Stimulated activated CD8-positive, alpha-beta memory T cell treated with anti-CD3 and anti-CD28 coated beads, Interleukin-15, amount 100 ng/mL, for 48 hours (primary cell): ENCODE measurements at regions not wholly inside any gene's neighbourhood (a gene's known extent, or its start where the extent isn't known, plus 50 kb on each side); places are given as distances from the start of the nearest gene placed in this dataset.
"Not testable (repeated sequence)": the region's sequence is repeated elsewhere in the genome, so short reads cannot be mapped to it uniquely, and the experiment has no call there.

ENCODE experiments used
- DNase-seq, 2 donors: peaks; one replicate each; pipeline ENCODE4 v3.0.0-alpha.2; 2020; ENCODE audit warnings: low read depth in 2 of 2

DNA sequence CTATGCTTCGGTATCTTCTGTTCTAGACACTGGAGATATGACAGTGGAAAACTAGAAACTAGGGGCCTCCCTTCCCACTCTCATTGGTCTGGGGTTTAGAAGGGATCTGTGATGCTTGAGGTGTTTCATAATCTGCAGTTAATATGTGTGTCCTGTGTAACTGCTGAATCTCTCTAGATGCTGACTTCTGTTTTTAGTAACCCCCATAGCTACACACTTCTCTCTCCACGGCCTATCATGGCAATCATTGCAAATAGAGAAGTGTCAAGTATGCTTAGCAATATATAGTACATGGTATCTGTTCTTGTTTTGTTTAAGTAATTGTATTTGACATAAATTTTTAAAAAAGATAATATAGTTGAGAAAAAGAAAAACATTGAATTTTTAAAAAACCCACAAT lies 394.6 kb upstream of the MMS22L start:
- DNase-seq: no peak

DNA sequence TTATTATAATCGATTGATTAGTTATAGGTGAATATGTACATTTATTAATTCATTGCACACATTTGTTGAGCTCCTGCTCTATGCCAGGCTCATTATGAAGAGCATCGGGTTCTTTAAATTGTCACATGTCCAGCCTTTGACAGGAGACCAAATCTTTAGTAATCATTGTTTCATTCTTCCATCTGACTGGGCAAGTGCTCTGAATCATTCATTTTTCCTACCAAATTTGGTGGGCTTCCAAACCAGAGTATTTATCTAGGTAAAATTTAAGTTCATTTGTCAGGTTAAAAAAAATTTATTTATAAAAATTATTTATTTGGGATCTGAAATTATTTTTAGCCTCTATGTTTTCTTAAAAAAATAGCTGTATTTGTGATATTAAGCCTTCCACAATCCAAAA lies 404.9 kb upstream of the MMS22L start:
- no peak for DNase-seq

DNA sequence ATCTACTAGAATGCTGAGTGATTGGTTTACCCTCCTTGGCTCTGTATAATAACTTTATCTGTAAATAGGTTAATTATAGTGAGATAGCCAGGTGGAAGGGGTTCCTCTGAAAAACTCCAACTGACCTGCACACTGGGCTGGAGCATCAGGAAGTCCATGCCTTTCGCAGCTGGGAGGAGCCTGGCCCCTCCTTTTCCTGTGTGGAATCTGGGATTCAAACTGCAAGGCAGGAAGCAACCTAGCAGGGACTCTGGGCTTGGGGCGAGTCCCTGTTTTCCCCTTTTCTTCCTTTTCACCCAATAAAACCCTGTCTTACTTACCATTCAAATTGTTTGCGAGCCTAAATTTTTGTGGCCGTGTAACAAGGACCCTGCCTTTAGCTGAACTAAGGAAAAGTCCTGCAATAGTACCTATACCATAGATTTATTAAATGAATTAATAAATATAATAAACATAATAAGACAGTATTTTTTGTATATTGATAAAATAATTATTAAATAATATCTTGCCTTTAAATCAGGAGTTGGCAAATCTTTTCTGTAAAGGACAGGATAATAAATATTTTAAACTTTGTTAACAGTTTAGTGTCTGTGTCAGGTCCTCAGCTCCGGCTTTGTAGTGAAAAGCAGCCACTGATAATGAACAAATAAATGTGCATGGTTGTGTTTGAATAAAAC lies 406.2 kb upstream of the MMS22L start:
- DNase-seq: no peak

DNA sequence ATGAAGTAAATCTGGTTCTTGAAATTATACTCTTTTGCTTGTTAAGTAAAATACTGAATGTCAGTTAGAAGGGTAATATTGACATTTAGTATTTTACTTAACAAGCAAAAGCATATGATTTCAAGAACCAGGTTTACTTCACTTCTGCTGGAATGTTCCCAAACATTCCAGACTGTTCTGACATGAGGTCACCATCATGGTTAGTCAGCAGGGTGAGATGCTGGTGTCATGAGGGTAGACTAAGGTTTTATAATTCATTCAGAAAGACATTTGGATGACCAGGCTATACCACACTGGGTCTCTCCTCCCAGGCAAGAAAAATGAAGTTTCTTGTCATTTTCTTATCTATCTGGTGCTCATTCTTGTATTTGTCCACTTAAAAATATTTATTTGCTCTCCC lies 414.4 kb upstream of the MMS22L start:
- no peak for DNase-seq

DNA sequence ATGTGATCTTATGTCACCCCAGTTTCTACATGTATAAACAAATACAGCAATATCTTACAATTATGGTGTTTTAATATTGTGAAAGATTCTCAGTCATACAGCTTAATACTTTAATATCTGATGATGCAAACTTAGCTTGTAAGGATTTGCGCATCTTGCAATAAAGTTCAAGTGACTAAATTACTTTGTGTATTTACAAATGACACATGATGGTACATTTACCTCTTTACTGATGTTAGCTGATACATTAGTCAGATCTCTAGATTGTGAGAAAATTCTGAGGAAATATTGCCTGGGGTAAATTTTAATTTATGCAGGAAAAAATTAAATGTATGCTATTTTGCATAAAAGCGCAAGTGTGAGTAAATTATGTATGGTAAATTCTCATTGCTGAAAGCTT lies 418.8 kb upstream of the MMS22L start:
- DNase-seq: no peak

DNA sequence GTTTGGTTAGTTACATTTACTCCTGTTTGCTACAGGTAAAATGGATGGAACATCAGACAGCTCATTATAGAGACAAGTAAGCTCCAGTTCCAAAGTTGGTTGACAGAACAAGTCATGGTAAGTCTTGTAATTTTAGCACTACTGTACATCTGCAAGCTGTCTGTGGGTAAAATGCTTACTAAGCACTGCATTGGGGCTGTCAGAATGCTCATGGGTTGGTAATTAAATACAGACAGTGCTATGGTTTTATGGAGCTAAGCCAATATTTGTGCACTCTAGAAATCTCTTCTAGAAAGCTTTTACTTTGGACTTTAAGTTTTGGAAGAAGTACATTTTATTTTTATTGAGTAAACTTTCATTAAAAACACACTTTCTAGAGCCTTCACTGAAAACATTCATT lies 419.2 kb upstream of the MMS22L start:
- no peak for DNase-seq

DNA sequence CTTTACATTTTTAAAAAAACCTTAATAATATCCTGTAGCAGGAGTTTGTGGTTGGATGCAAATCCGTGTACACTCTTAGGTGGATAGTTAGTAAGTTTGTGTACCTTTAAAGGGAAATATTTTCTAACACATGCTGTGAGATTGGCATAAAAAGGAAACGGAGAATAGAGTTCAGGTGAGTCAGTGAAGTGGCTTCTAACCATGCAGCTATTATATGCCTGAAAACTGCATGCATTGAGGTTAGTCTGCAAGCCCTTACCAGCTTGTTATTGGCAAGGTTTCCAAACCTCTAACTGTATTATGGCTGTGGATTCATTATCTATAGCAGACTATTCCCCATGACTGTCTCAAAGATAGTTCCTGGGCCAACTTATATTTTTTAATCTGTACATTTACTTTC lies 420.6 kb upstream of the MMS22L start:
- DNase-seq: no peak

DNA sequence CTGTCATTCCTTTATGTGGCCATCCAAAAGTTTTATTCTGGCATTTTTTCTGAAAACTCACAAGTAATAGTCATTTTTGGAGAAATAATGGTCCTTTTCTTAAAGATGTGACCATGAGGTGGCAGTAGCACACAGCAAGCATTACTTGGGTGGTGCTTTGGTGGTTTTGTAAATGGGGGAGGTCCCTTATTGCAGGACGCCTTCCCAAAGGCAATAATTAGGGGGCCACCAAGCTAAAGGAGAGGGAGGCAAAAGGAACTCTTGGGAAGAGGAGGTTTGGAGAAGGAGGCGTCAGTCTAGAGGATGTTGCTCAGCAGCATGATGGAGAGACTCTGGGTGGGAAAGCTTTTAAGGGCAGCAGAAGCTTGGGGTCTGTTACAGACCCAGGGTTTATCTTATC lies 422.6 kb upstream of the MMS22L start:
- DNase-seq: no peak

DNA sequence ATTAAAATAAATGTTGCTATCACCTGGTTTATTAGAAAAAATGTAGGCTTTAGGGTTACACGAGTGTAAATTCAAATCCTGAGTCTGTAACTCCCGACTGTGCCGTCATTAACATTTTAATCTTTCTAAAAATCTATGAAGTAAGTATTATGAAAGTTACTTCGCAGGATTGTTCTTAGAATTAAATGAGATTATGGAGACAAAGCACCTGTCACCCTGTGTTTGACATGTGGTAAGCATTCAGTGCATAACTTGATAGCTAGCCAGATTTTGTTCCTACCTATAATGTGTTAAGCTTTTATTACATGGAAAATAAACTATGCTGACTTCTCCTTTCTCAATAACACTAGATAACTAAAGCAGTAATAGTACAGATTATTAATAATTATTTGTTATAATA lies 429.7 kb upstream of the MMS22L start:
- no peak for DNase-seq

DNA sequence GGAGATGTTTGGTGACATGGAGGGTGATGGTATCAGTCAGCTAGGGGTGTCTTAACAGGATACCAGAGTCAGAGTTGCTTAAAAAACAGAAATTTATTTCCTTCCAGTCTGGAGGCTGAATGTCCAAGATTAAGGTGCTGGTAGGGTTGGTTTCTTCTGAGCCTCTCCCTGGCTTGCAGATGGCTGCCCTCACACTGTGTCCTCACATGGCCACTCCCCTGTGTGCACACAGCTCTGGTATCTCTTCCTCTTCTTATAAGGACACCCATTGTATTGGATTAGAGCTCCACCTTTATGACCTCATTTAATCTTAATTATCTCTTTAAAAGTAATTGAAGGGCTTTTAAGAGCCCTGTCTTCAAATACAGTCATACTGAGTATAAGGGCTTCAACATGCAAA lies 431.8 kb upstream of the MMS22L start:
- no peak for DNase-seq

DNA sequence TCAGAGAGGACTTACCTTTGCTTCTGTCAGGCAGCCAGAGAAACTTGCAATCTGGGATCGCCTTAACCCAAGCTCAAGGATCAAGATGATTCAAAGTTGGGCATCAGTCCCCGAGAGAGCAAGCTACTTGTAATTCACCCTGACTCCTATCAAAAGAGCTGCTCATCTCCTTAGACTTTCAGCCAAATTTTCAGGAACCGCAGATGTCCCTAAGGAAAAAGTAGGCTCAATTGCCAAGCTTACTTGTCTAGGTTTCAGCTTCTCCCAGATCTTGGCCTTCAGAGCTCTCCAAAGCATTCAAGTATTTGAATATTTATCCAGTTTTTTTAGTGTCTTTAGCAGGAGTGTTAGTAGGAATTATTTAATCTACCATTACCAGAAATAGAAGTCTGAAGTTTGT lies 434.1 kb upstream of the MMS22L start:
- no peak for DNase-seq

DNA sequence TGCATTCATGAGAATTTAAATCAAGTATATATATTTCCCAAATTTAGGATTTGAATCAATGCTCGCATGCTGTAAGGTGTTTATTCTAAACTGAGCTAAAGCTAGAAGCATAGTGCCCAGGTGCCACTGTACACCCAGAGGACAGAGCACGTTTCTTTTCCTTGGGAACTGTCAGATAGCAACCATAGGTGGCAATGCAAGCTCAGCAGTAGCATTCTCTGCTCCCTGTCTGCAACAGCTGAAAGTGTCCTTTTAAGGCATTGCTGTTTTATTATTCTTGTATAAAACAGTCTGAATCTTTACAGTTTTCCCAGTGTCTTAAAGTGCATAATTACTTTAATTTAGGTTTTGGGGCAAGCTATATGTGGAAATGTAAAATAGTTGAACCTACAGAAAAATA lies 443.4 kb upstream of the MMS22L start:
- DNase-seq: no peak

DNA sequence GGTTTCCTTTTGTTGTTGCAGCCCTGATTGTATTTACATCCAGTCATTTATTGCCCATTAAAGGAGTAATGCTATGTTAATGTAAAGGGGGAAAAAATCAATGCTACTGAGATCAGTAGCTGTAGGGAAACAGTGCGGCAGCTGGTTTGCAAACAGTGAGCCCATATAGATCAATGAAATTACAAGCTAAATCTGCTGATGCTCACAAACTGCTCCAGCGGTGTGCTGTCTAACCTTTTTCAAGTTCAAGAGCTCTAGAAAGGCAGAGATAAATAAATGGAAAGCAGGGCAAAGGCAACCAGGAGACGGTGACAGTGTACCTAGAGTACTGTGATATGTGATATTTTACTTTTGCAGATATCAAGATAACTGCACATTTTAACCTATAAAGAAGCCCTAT lies 449.0 kb upstream of the MMS22L start:
- DNase-seq: no peak

DNA sequence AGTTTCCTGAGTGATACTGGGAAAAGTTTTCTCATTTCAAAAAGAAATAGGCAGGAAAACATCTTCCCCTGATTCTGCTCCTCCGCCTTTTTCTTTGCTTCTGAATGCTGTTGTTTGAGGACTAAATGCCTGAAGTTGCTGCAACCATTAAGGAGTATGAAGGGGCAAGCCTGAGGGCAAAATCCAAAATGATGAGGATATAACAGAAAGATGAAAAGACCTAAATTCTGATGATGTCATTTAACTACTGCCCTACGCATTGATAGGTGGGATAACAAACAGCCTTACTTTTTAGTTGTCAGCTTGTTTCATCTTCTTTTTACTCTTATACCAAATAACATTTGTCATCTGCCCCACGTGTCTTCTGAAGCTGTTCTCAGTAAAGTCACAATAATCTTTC lies 474.6 kb upstream of the MMS22L start:
- no peak for DNase-seq

DNA sequence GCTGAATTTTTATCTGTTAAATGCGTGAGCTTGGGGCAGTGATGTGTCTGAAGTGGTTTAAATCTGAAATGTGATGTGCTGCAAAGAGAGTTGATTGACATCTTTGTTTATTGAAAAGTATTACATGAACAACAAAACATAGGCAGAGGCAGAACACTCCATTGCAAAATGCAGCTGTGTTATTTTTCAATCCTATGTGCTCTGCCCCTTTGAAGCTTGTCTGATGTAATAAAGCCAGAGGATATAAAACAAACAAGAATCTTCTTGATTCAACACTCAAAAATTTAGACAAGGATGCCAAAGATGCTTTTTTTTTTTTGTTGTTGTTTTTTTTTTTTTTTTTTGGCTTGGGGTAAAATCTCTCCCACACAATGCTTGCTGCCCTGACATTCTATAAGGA lies 482.4 kb upstream of the MMS22L start:
- DNase-seq: no peak

DNA sequence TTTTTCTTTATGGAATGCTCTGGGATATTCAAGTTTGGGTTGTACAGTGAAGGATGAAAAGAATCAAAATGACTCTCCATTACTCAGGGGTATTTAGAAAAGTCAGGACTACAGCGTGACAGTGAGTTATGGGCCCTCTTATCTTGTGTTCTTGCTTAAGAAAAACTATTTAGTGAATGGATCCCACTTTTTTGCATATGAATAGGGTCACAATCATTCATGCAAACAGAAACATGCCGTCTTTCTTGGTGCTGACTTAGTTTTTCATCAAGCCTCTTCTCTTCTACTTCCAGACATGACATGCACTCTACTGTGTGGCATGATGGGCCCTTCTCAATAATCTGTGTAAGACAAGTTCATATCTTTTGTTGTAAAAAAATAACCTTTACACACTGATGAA lies 488.4 kb upstream of the MMS22L start:
- no peak for DNase-seq

DNA sequence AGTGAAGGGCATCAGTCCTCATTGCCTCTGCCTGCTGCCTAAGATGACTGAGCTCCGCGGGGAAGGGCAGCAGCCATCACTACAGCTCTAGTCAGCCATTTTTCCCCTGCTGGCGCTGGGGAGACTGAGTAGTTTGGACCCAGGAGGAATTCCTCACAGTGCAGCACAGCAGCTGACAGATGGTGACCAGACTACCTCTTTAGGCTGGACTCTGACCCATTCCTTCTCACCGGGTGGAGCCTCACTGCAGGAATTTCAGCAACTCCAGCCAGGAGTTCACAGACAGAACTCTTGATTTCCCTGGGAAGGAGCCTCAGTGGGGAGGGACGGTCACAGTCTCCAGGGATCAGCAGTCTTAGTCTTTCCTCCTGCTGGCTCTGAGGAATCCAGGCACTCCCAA lies 492.0 kb upstream of the MMS22L start:
- no peak for DNase-seq

DNA sequence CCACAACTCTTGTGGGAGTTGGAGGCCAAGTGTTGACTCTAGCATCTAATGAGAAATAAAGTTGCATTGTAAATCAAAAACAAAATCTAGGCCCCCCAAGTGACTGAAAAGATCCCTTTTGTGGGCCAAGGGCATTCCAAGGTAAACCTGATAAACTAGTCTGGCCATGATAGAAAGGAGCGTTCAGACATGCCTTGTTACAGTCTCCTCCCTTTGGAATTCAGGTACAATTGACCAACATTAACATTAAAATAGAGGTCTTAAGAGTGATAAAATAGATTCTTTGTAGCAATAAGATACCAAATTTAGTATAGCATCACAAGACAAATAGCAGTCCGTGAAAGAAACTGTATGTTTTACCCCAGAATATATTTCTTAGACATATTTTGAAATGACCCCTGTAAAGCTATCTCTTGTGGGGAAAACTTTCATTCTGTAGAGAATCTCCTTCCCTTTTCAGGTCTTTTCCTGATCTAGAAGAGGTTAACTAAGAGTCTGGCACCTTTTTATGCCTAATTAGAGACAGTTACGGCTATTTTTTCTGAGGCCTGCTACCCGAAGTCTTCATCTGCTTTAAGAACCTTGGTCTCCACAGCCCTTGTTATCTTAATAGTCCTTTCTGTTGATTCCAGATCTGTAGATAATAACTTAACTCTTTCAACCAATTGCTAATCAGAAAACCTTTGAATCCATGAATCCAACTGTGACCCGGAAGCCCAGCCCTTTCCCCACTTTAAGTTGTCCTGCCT lies 495.4 kb upstream of the MMS22L start:
- no peak for DNase-seq

DNA sequence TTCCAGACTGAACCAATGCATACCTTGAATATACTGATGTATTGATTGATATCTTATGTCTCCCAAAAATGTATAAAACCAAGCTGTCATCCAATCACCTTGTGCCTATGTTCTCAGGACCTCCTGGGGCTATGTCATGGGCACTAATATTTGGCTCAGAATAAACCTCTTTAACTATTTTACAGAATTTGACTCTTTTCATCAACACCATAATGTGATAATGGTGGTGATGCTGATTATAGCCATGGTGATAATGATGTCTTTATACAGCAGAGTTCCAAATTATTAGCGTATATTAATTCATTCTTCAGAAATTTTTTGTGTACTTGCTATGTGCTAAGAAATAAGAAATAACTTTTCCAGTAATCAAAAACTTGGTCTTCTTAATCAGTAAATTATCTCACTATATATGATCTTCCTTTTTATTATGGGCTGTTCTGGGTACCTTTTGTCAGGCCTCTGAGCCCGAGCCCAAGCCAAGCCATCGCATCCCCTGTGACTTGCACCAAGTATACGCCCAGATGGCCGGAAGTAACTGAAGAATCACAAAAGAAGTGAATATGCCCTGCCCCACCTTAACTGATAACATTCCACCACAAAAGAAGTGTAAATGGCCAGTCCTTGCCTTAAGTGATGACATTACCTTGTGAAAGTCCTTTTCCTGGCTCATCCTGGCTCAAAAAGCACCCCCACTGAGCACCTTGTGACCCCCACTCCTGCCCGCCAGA lies 496.2 kb upstream of the MMS22L start:
- DNase-seq: not testable (repeated sequence)

DNA sequence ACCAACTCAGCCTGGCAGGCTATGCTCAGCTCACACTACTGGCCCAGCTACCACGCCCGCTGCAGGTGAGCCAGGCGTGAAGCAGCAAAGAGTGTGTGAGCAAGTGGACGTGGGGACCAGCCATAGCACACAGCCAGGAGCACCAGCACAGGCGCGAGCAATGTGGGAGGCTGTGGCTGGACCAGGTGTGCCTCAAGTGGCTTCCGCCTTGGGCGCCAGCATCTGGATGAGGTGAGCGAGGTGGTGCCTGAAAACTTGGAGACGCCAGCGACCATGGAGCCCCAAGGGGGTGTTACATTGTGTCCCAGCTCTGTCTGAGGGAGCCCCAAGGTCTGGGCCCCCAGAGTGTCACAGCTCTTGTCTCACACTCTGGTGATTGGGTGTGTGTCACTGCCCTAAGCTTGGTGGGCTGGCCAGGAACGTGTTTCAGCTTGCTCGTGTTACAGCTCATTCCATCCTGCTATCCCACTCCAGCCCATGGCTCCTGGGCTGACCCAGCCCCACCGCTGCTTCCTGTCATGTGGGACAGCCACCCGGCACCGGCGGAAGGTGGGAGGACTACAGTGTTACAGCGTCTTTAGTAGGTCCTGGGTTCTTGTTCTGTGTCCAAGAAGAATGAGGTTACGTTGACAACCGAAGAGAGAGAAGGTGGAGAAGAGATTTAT lies 508.0 kb upstream of the MMS22L start:
- DNase-seq: no peak

DNA sequence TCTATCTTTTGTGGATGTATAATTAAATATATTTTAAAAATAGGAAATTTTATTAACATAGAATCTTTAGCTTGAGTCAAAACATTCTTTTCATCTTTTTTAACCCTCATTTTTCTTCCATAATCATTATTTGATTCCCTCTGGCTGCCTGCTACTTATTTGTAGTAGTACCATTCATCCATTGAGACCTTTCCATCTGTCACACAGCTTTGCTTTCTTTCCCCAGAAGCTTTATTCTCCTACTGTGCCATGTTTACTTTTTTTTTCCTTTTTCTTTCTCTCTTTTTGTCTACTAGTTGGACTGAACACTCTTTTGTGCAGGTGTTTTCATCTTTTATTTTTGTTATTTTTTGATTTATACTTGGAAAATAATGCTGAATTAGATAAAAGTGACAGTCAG lies 522.6 kb upstream of the MMS22L start:
- DNase-seq: no peak

DNA sequence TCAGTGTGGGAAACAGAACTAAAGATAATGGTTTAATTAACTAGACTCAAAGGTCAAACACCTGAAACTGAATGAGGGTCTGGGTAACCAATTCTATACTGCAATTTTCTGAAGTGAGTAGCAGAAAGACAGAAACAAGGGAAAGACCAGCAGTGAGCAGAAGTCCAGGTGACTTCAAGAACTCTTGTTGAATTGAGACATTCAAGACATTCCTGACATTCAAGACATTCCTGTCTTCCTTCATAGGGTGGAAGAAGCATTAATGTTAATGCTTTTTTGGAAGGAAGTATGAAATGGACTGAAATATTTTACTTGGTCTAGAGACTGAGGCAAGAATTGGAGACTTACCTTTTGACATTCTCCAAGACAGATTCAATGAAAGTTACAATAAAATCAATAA lies 529.9 kb upstream of the MMS22L start:
- no peak for DNase-seq
